ENCODE measurements at regions not wholly inside any gene's neighbourhood (a gene's known extent, or its start where the extent isn't known, plus 50 kb on each side); places are given as distances from the start of the nearest gene placed in this dataset.

DNA sequence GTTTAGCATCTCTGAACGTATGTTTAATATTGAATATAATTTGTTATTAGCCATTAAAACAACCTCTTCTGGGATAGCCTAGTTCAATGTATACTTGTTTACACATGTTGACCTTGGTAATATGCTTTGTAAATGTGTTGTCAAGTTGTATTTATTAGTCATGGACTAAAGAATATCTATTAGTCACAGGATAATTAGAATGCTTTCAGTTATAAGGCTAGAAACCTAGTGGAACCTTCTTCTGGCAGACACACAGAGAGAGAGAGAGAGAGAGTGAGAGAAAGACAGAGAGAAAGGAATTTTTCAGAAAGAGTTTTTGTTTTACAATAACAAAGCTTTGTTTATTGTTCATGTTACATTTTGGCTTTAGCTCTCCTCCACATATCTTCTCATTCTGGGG is 181.1 kb upstream of the APP start (continued):
- no peak for TF ChIP-seq MIER1 (IDR thresholded peaks at IDR 0.05; ENCODE audit: low read depth)
- no peak for TF ChIP-seq JUN (IDR thresholded peaks at IDR 0.05; ENCODE audit: borderline replicate concordance, low read depth, low read length)
- no peak for TF ChIP-seq JUN (CRISPR knock-in tag; IDR thresholded peaks at IDR 0.05; ENCODE audit: borderline replicate concordance)
- no peak for TF ChIP-seq TRIM28 (IDR thresholded peaks at IDR 0.05)
- TF ChIP-seq ZSCAN29 (IDR thresholded peaks at IDR 0.05), result no peak
- no peak for TF ChIP-seq SMAD1 (IDR thresholded peaks at IDR 0.05; ENCODE audit: low read depth, low read length, partially characterized antibody)
- TF ChIP-seq HNRNPK (IDR thresholded peaks at IDR 0.05; ENCODE audit: low read depth, low read length, poor library complexity, severe bottlenecking), result no peak
- no peak for TF ChIP-seq CREBBP (IDR thresholded peaks at IDR 0.05; ENCODE audit: low read depth, low read length)
- no peak for TF ChIP-seq CHCHD3 (CRISPR knock-in tag; IDR thresholded peaks at IDR 0.05)
- TF ChIP-seq NRF1 (conservative IDR thresholded peaks at IDR 0.05 in 1 of 2, IDR thresholded peaks at IDR 0.05 in 1 of 2), result no peak
- TF ChIP-seq ATF1 (CRISPR knock-in tag; IDR thresholded peaks at IDR 0.05), result no peak
- TF ChIP-seq ATF1 (tag; IDR thresholded peaks at IDR 0.05), result no peak

DNA sequence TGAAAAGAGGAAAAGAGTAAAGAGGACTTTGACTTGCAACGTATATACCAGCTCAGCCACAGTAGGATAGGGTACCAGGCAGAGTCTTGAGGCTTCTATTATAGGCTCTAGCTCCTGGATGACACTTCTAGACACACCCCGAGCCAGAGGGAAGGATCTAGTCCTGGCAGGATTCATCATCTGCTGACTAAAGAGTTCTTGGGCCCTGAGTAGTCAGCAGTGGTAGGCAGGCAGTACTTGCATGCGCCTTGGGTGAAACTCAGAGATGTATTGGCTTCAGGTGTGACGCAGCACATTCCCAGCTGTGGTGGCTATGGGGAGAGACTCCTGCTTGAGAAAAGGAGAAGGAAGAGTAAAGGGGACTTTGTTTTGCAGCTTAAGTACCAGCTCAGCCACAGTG is 162.3 kb upstream of the APP start:
- Histone ChIP-seq H4K20me1 (replicated peaks; ENCODE audit: control insufficient read depth, insufficient read depth, low read length) (no peaks in the 10 kb centered on the region), H3K9ac (ENCODE audit: insufficient read depth in 1 of 2, low read depth in 2 of 2, low read length in 2 of 2) (no peak overlapping the region), H3K9me1 (ENCODE audit: control insufficient read depth, insufficient read depth, low read length) (no peaks in the 10 kb centered on the region), H3K4me1 (replicated peaks in 1 of 2; ENCODE audit: control insufficient read depth in 2 of 2, insufficient read depth in 2 of 2, low read length in 2 of 2) (no peaks in the 10 kb centered on the region), H3K9me3 (replicated peaks; ENCODE audit: control insufficient read depth, insufficient read depth, low read depth, low read length) (no peaks in the 10 kb centered on the region), H3K36me3 (ENCODE audit: control insufficient read depth, insufficient read depth, low read length) (no peaks in the 10 kb centered on the region), H3K79me2 (ENCODE audit: control insufficient read depth, insufficient read depth, low read length) (no peaks in the 10 kb centered on the region), H3K4me2 (ENCODE audit: insufficient read depth, low read length) (no peak overlapping the region), H3K4me3 (no peak overlapping the region), H3K27ac (ENCODE audit: extremely low read depth, low read depth, low read length) (no peak overlapping the region), H3K27me3 (ENCODE audit: control insufficient read depth in 2 of 2, insufficient read depth in 2 of 2, low read length in 2 of 2) (no peaks in the 10 kb centered on the region), H2AFZ (ENCODE audit: low read depth, low read length) (no peak overlapping the region)
- ATAC-seq (no peak), DNase-seq (ENCODE audit: extremely low read depth in 1 of 4, low spot score in 3 of 4) (no peak), FAIRE-seq (no peak)
- WGBS (ENCODE audit: insufficient coverage, low coverage, missing lambda C conversion rate), result 0% methylated on average over 4 of the region's 4 CpGs
- no peak for TF ChIP-seq FOXM1 (IDR thresholded peaks at IDR 0.05; ENCODE audit: low read depth)
- TF ChIP-seq FOXM1 (CRISPR knock-in tag; IDR thresholded peaks at IDR 0.05; ENCODE audit: low read depth), result no peak
- no peak for TF ChIP-seq PTBP1 (IDR thresholded peaks at IDR 0.05; ENCODE audit: low read depth, low read length)
- TF ChIP-seq, protein P1, sequence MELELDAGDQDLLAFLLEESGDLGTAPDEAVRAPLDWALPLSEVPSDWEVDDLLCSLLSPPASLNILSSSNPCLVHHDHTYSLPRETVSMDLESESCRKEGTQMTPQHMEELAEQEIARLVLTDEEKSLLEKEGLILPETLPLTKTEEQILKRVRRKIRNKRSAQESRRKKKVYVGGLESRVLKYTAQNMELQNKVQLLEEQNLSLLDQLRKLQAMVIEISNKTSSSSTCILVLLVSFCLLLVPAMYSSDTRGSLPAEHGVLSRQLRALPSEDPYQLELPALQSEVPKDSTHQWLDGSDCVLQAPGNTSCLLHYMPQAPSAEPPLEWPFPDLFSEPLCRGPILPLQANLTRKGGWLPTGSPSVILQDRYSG (tag; conservative IDR thresholded peaks at IDR 0.05; ENCODE audit: low read depth), result no peak
- BruUV-seq (replicated peaks), result no TSS peak
- POLR2A ChIA-PET, result no interaction called here
- intact Hi-C loops (cut with micrococcal nuclease), result no loop called here
- CTCF ChIA-PET (ENCODE audit: low intra/inter-chr PET ratio), result no interaction called here
- in situ Hi-C loops (cut with MboI), result no loop called here
